ENCODE measurements at regions not wholly inside any gene's neighbourhood (a gene's known extent, or its start where the extent isn't known, plus 50 kb on each side); places are given as distances from the start of the nearest gene placed in this dataset.
"Not testable (repeated sequence)": the region's sequence is repeated elsewhere in the genome, so short reads cannot be mapped to it uniquely, and the experiment has no call there.

GRCh38 chr2:39871291-39871761 is 92.3 kb upstream of the THUMPD2 start:
- DNase-seq, result no peak

- DNase-seq, result no peak
Observed at GRCh38 chr2:39870871-39871270, 91.8 kb upstream of the THUMPD2 start.

- no peak for DNase-seq
Observed at GRCh38 chr2:39867268-39867667, 88.2 kb upstream of the THUMPD2 start.

- no peak for DNase-seq
Observed at GRCh38 chr2:39865751-39866150, 86.7 kb upstream of the THUMPD2 start.

GRCh38 chr2:39863672-39864071 is 84.6 kb upstream of the THUMPD2 start:
- DNase-seq, result not testable (repeated sequence)

GRCh38 chr2:39860538-39860937 is 81.5 kb upstream of the THUMPD2 start:
- no peak for DNase-seq

GRCh38 chr2:39858677-39859076 is 79.6 kb upstream of the THUMPD2 start:
- DNase-seq, result no peak

GRCh38 chr2:39855856-39856255 is 76.8 kb upstream of the THUMPD2 start:
- DNase-seq, result no peak

- DNase-seq, result no peak
Observed at GRCh38 chr2:39854771-39855170, 75.7 kb upstream of the THUMPD2 start.

- no peak for DNase-seq
Observed at GRCh38 chr2:39852831-39853230, 73.8 kb upstream of the THUMPD2 start.

GRCh38 chr2:39851651-39852110 is 72.6 kb upstream of the THUMPD2 start:
- no peak for DNase-seq

- no peak for DNase-seq
Observed at GRCh38 chr2:39851251-39851650, 72.2 kb upstream of the THUMPD2 start.

GRCh38 chr2:39849982-39850526 is 71.0 kb upstream of the THUMPD2 start:
- no peak for DNase-seq

- DNase-seq, result no peak
Observed at GRCh38 chr2:39849064-39849463, 70.0 kb upstream of the THUMPD2 start.

- DNase-seq, result no peak
Observed at GRCh38 chr2:39845460-39846146, 66.5 kb upstream of the THUMPD2 start.

- no peak for DNase-seq
Observed at GRCh38 chr2:39839261-39839848, 60.3 kb upstream of the THUMPD2 start.

- no peak for DNase-seq
Observed at GRCh38 chr2:39838589-39838988, 59.5 kb upstream of the THUMPD2 start.

- peak; percentile 20 for DNase-seq
Observed at GRCh38 chr2:39837856-39838453, 58.9 kb upstream of the THUMPD2 start.

GRCh38 chr2:39836638-39837037 is 57.6 kb upstream of the THUMPD2 start:
- DNase-seq, result no peak

GRCh38 chr2:39834426-39834825 is 55.4 kb upstream of the THUMPD2 start:
- no peak for DNase-seq

GRCh38 chr2:39830610-39831009 is 51.6 kb upstream of the THUMPD2 start:
- DNase-seq, result not testable (repeated sequence)
